Tibial artery (tissue), 4 donors: ENCODE measurements at regions not wholly inside any gene's neighbourhood (a gene's known extent, or its start where the extent isn't known, plus 50 kb on each side); places are given as distances from the start of the nearest gene placed in this dataset.
"Not testable (repeated sequence)": the region's sequence is repeated elsewhere in the genome, so short reads cannot be mapped to it uniquely, and the experiment has no call there.

Experiments used
- DNase-seq, 2 donors: peaks; one replicate each; pipeline ENCODE4 v3.0.0-alpha.2; 2019
- H3K27ac ChIP-seq, 2 donors: fragments of 200-600 bp; sonication (generic) in 1 of 2; 1 replicate in 1 of 2; 2 replicates in 1 of 2; pipeline ENCODE4 v1.5.1; 2018 to 2019; ENCODE audit warnings: mild to moderate bottlenecking in 1 of 2
- H3K27me3 ChIP-seq, 2 donors: fragments of 200-600 bp; sonication (generic) in 1 of 2; one replicate each; pipeline versions ENCODE4 v1.5.1 to v1.6.0; 2016 to 2019
- H3K36me3 ChIP-seq, 3 donors: fragments of 200-600 bp; sonication (generic) in 2 of 3; one replicate each; pipeline ENCODE4 v1.5.1; 2016 to 2019; ENCODE audit warnings: mild to moderate bottlenecking in 2 of 3
- H3K4me1 ChIP-seq, 4 donors: fragments of 200-600 bp; sonication (generic) in 2 of 4; 1 replicate in 3 of 4; 2 replicates in 1 of 4; pipeline ENCODE4 v1.5.1; 2016 to 2019
- H3K4me3 ChIP-seq, 2 donors: fragments of 200-600 bp; sonication (generic) in 1 of 2; 1 replicate in 1 of 2; 2 replicates in 1 of 2; pipeline ENCODE4 v1.5.1; 2018 to 2019; ENCODE audit warnings: mild to moderate bottlenecking in 2 of 2
- H3K9me3 ChIP-seq, 3 donors: fragments of 200-600 bp; sonication (generic) in 1 of 3; one replicate each; pipeline ENCODE4 v1.5.1; 2016 to 2019
- intact Hi-C: fragments of 100-400 bp; cut with DNase I; formaldehyde crosslinking; loops from one replicate; pipeline ENCODE4 v1.15.0; 2023; ENCODE audit warnings: low total_unique reads
- TF ChIP-seq, protein P1 (sequence below), 2 experiments: fragments of 200-600 bp in 1 of 2; fragments of 450-650 bp in 1 of 2; IDR thresholded peaks; one replicate each; pipeline ENCODE4 v1.5.1; 2017 to 2019; ENCODE audit warnings: antibody characterized with exemption in 2 of 2, mild to moderate bottlenecking in 1 of 2, moderate library complexity in 1 of 2

DNA sequence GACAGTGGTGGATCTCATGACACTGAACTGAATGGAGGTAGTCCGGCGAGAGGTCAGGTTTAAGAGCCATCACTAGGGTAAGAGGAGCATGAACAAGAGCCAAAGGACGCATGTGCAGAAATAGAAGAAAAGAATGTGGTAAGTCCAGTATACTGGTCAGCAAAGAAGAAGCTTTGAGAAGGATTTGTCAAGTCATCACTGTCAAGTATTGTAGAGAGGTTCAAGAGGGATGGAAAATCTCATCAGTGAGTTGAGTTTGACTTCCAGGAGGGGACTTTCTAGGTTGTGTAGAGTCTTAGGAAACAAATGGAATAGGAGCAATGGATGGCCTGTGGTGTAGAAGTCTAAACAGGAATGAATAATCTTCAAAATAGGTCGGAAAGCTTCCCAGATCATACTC is 161.8 kb downstream of the BTBD3 start:
- intact Hi-C loops: no loop called here
- H3K4me1 ChIP-seq: no peaks in the 10 kb centered on the region
- no peak for DNase-seq
- H3K27me3 ChIP-seq: no peaks in the 10 kb centered on the region
- H3K4me3 ChIP-seq: no peak overlapping the region
- no peaks in the 10 kb centered on the region for H3K9me3 ChIP-seq
- H3K27ac ChIP-seq: no peak overlapping the region
- H3K36me3 ChIP-seq: no peaks in the 10 kb centered on the region
- TF ChIP-seq, protein P1, sequence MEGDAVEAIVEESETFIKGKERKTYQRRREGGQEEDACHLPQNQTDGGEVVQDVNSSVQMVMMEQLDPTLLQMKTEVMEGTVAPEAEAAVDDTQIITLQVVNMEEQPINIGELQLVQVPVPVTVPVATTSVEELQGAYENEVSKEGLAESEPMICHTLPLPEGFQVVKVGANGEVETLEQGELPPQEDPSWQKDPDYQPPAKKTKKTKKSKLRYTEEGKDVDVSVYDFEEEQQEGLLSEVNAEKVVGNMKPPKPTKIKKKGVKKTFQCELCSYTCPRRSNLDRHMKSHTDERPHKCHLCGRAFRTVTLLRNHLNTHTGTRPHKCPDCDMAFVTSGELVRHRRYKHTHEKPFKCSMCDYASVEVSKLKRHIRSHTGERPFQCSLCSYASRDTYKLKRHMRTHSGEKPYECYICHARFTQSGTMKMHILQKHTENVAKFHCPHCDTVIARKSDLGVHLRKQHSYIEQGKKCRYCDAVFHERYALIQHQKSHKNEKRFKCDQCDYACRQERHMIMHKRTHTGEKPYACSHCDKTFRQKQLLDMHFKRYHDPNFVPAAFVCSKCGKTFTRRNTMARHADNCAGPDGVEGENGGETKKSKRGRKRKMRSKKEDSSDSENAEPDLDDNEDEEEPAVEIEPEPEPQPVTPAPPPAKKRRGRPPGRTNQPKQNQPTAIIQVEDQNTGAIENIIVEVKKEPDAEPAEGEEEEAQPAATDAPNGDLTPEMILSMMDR (IDR thresholded peaks at IDR 0.05): no peak

DNA sequence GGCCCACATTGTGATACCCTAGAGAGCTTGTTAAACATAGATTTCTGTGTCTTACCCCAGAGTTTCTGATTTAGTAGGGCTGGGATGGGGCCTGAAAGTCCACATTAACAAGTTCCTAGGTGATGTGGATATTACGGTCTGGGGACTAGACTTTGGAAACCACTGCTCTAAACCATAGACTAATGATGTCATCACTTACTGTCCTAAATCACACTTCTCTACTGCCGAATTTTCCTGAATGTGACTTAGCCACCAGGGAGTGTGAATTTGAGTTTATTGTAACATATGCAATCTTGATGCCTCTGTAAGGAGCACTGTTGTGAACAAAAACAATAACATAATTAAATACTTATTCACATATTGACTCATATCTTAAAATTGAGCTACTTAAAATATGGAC is 165.6 kb downstream of the BTBD3 start:
- TF ChIP-seq, protein P1 (IDR thresholded peaks at IDR 0.05): no peak
- Histone ChIP-seq H3K27me3 (no peaks in the 10 kb centered on the region), H3K9me3 (no peaks in the 10 kb centered on the region), H3K4me1 (no peaks in the 10 kb centered on the region), H3K36me3 (no peaks in the 10 kb centered on the region), H3K4me3 (no peak overlapping the region), H3K27ac (no peak overlapping the region)
- intact Hi-C loops: no loop called here
- DNase-seq: no peak

DNA sequence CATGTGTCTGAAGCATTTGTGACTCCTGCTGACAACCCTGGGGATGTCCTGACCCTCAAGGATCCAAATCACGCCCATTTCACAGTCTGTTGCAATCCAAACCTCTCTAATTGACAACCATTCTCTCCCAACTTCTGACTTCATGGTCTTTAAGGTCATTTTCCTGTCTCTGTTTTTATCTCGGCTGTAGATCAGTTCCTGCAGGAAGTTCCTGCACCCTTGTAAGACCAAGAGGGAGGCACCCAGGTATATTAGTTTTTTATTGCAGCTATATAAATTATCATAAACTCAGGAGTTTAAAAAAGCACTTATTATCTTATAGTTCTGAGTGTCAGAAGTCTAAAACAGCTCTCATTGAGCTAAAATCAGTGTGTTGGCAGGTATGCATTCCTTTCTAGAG is 166.8 kb downstream of the BTBD3 start:
- no peaks in the 10 kb centered on the region for H3K27me3 ChIP-seq
- no peak for DNase-seq
- no peaks in the 10 kb centered on the region for H3K9me3 ChIP-seq
- TF ChIP-seq, protein P1 (IDR thresholded peaks at IDR 0.05): no peak
- H3K4me3 ChIP-seq: no peak overlapping the region
- intact Hi-C loops: no loop called here
- no peaks in the 10 kb centered on the region for H3K36me3 ChIP-seq
- H3K27ac ChIP-seq: no peak overlapping the region
- no peaks in the 10 kb centered on the region for H3K4me1 ChIP-seq

DNA sequence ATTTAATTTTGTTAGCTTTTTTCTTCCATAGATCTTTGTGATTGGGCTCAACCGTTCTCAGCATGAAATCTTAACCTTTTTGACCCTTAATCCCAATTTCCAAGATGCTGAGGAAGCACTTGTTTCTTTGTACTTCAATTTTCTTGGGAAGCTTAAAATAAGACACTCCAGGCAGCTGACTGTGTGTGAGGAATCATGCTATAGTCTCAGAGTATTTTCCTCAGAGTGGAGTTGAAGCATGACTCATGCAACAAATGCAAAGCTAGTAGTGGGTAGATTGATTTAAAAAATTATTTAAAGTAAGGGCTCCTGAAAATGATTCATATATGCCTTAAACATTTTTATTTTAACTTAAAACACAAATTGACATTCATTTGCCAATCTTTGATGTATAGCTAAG is 168.7 kb downstream of the BTBD3 start:
- Histone ChIP-seq H3K4me3 (no peak overlapping the region), H3K9me3 (no peaks in the 10 kb centered on the region), H3K4me1 (no peaks in the 10 kb centered on the region), H3K27me3 (no peaks in the 10 kb centered on the region), H3K27ac (no peak overlapping the region), H3K36me3 (no peaks in the 10 kb centered on the region)
- intact Hi-C loops: no loop called here
- DNase-seq: no peak
- TF ChIP-seq, protein P1 (IDR thresholded peaks at IDR 0.05): no peak

DNA sequence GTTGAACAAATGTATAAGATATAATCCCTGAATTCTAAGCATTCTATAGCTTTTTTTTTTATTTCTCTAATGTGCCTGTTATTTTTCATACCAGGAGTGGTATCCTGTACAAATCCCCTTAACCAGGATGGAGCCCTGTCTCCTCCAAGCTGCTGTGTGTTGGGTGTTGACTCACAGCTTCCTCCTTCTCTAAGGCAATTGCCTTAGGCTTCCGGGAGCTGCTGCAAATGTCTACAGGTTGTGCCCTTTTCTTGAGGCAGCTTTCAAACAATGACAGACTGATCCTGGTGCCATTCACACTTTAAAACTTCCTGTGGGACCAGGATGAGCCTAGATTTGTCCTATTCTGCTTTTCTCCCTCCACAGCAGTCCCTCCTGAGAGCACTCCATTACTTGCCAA is 173.2 kb downstream of the BTBD3 start:
- no peaks in the 10 kb centered on the region for H3K4me1 ChIP-seq
- H3K27ac ChIP-seq: no peak overlapping the region
- TF ChIP-seq, protein P1 (IDR thresholded peaks at IDR 0.05): no peak
- intact Hi-C loops: no loop called here
- no peaks in the 10 kb centered on the region for H3K27me3 ChIP-seq
- H3K4me3 ChIP-seq: no peak overlapping the region
- DNase-seq: no peak
- no peaks in the 10 kb centered on the region for H3K36me3 ChIP-seq
- H3K9me3 ChIP-seq: no peaks in the 10 kb centered on the region

DNA sequence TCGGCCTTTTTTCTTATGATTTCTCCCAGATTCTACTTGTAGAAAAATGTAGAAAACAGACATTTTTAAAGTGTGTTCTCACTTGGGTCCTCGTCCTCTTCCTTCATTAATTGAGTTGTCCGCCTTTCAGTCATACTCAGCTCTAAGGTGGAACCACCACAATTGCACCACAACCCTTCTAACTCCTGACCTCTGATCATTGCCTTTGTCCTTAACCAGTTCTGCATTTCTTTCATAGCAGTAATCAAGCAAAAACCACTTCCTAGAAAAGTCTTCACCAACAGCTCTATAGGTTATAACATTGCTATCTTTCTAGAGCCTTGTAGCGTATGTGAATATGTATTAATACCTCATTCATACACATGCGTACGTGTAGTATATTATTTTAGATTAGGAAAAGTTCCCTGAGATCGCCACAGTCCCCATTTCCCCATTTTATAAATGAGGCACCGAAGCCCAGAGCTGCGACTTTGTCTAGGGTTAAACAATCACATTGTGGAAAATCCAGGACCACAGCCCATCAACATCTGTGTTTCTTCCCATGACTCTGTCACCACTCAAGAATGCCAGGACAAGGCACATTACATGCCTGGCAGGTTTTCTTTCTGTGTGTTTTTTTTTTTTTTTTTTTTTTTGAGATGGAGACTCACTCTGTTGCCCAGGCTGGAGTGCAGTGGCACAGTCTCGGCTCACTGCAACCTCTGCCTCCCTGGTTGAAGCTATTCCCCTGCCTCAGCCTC is 175.5 kb downstream of the BTBD3 start:
- TF ChIP-seq, protein P1 (IDR thresholded peaks at IDR 0.05): no peak
- H3K9me3 ChIP-seq: no peaks in the 10 kb centered on the region
- no peak for DNase-seq
- H3K4me1 ChIP-seq: no peaks in the 10 kb centered on the region
- no peaks in the 10 kb centered on the region for H3K36me3 ChIP-seq
- H3K27me3 ChIP-seq: no peaks in the 10 kb centered on the region
- H3K4me3 ChIP-seq: no peak overlapping the region
- no peak overlapping the region for H3K27ac ChIP-seq
- intact Hi-C loops: no loop called here

DNA sequence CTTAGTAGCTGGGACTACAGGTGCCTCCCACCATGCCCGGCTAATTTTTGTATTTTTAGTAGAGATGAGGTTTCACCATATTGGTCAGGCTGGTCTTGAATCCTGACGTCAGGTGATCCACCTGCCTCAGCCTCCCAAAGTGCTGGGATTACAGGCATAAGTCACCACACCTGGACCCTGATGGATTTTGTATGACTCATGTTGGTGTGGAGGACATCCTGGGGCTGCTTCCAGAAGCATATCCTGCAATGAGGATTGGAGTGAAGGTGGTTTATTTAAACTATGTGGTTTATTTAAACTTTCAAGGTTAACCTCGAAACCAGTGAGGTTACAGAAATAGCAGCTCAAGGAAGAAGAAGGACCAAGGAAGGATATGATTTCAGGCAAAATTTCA is 176.1 kb downstream of the BTBD3 start:
- H3K4me3 ChIP-seq, intact Hi-C loops, H3K27ac ChIP-seq, DNase-seq, H3K4me1 ChIP-seq, H3K9me3 ChIP-seq, H3K36me3 ChIP-seq, H3K27me3 ChIP-seq: not testable (repeated sequence)
